HG03060 (cell line): ENCODE measurements at regions not wholly inside any gene's neighbourhood (a gene's known extent, or its start where the extent isn't known, plus 50 kb on each side); places are given as distances from the start of the nearest gene placed in this dataset.
A peak's percentile ranks its signal among the peaks of the same experiment; 100 is the strongest.

Experiments
- ATAC-seq: cut with Tn5 transposase; IDR thresholded peaks from one replicate; pipeline ENCODE4 v1.9.1; 2021; ENCODE audit warnings: low read depth, moderate number of reproducible peaks; ENCODE audit not compliant: unreplicated experiment

DNA sequence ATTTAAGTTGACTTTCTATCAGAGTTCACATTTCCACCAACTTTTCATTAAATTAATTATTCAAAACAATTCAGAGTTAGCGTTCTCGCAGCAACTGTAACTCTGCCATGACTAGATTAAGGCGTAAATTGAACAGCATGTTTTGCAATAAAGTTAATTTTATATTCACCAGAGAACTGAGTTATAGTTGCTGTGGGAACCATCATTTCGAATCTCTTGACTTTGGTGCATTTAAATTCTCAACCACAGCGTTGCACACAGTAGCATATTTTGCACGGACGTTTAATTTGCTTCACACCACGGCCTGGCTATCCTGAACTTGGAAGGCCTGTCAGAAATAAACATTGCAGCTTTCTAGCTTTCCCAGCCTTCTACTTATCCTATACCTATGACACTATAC, 144.3 kb upstream of the WWC1 start:
- ATAC-seq = no peak

DNA sequence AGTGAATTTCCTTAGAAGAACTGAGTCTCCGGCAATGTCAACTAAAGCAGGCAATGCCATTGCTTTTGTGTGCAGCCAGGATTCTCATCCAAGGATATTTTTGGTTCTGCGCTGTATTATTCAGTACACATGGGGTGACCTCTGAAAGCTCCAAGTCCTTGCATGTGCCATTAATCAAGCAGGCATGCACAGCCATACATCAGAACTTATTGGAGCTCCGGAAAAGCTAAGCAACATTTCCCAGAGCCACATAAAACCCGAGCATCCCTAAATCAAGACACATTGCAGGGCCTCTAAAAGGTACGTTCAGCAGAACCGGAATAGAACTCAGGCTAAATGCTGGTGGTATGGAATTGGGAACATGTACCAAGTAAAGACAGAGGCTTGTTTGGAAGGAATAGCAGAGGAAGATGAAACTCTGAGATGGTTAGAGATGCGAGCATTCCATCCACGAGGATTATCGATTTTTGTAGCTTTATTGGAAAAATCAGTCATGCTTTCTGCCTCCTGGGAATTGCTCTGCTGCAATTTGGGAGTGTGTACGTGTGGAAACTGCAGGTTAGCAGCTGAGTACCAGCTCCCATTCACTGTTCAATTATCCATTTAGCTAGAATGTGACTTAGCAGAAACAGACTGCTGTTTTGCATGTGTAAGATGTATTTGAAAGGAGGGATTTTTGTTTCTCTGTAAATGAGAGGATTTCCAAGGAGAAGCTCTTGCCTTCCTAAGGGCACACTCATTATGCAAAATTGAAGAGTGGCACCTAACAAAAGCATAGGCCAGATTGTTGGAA, 143.7 kb upstream of the WWC1 start:
- no peak for ATAC-seq

DNA sequence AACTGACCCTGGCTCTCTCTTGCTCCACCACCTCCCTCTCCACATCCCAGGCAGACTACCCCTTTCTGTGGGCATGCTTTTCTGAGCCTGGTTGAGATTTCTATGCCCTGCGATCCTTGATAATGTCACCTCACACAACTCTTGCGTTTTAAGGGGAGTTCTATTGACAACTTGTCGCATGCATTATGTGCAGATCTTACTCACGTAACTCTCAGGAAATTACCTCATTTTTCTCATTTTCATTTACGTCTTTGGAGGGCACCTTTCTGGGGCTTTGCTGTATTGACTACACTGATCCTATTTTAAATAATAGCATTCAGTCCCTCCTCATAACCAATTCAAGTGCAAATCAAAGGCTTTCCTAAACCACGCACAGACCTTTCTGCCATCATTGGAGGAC, 140.4 kb upstream of the WWC1 start:
- ATAC-seq = no peak

DNA sequence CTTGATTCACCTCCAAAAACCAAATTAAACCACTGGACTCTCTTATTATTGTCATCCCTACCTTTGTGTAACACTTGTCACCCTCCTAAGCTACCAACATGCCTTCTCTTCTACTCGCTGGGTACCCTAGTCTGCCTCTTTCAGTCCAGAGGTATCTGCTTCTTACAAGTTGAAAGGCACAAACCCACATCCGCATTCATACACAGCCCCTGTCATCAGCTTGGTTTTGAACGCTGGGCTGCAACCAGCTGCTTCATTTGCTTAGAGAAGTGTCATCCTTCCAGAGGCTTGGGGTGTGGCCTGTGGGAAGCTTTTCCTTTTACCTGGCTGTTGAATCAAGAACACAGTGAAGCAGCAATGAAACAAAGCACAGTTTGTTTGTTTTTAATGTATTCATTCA, 138.8 kb upstream of the WWC1 start:
- no peak for ATAC-seq

DNA sequence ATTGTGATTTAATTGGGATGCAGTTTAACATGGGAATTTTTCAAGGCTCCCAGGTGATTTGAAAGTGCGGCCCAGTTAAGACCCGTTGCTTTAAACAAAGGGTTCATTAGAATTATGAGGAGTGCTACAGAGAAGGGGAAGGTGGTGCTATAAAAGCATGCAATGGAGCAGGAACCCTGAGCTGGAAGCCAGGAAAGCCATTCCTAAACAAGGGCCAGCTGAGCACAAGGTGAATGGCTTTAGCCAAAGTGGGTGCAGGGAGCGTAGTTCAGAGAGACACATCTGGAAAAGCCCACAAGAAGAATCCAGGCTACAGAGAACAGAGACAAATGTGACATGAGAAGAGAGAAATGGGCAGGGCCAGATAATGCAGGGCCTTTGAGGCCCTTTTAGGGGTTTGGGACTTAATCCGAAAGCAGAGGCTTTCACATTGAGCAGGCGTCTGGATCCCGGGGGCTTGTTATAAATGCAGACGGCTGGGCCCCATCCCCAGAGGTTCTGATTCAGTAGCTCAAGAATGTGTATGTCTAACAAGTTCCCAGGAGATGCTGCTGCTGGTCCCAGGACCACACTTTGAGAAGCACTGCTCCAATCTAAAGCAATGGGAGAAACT, 138.1 kb upstream of the WWC1 start:
- no peak for ATAC-seq

DNA sequence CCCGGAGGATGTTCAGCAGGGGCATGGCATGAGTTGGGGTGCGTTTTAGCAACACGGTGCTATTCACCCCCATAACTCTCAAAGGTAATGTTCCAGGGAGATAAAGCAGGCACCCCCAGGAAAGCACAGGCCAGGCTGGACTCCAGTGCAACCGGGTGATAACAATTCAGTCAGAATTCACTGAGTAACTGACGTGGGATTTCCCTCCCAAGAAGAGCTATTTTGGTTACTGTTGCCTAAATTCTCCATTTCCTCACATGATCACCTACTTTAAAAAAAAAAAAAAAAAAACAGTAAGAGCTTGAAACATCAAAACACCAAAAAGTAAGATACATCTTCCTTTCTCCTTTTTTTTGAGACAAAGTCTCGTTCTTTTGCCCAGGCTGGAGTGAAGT, 137.6 kb upstream of the WWC1 start:
- ATAC-seq = no peak

DNA sequence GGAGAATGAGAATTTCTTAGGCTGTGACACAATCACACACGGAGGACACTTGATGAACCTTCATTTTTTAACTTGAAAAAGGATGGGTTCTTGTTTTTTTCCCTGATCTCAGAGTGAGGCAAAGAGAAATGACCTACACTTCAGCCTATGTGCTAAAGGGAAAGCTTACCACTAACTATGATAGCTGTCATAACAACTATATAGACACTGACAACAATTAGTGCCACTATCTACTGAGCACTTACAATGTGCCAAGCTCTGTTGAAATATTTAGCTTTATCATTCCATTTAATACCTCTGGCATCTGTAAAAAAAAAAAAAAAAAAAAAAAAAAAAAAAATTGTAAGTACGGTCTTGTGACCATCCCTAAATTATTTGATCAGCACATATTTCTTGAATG, 135.9 kb upstream of the WWC1 start:
- no peak for ATAC-seq

DNA sequence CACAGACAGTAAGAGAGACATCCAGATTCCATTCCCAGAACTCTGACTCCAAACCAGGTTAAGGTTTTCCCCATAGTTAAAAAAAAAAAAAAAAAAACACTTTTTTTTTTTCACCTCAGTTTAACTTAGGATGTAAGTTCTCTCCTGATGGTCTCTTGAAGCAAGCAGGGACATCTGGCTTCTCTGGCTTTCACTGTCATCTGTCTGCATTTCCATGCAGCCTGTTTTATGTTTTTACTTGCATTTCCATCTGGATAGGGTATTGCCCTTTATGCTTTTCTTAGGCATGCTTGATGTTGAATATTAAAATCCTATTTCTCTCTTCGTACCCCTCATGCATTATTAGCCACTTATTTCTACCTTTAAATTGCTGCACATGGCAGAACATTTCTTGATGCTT, 135.3 kb upstream of the WWC1 start:
- no peak for ATAC-seq

DNA sequence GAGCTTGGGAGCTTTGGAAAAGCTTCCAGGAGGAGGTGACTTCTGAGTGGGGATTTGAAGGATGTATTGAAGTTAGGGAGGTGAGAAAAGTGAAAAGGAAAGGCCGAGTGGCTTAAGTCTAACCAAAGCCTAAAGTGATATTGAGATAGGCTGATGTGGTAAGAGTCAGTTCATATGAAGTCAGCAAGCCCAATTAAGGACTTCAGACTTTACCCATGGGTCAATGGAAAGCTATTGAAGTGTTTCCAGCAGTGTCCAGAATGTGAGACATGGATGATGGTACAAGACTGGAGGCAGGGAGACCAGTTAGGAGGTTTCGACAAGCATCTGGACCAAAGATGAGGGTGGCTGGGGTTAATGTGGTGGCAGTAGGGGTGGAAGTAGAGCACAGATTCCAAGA, 134.3 kb upstream of the WWC1 start:
- ATAC-seq = no peak

DNA sequence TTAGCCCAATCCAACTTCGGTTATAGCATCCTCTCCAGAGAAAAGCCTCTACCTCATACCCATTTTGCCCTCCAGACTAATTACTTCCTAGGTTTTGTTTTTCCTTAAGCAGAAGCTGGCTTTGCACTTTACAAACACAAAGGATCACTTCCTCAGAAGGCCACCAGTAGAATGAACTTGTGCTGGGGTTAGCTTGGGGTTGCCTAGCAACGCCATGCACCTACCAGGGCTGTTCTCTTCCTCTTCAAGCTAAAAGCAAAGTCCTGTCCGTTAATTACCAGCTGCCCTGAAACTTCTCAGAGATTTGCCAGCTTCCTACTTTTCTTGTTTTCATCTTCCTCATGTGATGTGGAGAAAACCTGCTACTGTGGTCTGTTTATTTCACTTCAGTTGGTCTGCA, 132.0 kb upstream of the WWC1 start:
- peak; percentile 52 for ATAC-seq

DNA sequence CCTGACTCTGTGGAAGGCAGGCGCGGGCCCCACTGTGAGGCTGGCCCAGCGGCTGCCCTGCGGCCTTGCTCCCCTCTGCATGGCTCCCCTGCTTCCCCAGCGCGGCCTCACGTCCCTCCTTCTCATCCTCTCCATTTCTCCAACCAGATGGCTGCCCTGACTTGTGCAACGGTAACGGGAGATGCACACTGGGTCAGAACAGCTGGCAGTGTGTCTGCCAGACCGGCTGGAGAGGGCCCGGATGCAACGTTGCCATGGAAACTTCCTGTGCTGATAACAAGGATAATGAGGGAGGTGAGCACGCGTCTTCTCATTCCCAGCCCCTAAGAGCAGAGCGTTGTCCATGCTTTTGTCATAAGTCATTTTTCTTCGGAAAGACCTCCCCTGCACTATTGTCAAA, 129.0 kb upstream of the WWC1 start:
- ATAC-seq = no peak

DNA sequence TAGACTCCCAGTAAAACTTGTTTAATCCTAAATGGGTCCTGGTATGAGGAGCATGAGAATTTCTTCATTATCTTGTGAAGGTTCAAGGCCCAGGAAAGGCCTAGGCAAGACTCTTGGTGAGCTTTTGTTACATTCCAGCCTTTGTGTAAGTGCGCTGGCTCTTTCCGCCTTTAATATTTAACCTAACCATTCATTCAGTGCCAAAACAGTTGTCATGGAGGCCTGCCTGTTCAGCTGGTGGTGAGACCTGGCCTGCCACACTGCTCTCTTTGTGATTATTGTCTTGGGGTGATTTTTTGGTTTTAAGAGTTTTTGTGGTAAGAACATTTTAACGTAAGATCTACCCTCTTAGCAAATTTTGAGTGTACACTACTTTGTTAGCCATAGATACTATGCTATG, 127.5 kb upstream of the WWC1 start:
- no peak for ATAC-seq

DNA sequence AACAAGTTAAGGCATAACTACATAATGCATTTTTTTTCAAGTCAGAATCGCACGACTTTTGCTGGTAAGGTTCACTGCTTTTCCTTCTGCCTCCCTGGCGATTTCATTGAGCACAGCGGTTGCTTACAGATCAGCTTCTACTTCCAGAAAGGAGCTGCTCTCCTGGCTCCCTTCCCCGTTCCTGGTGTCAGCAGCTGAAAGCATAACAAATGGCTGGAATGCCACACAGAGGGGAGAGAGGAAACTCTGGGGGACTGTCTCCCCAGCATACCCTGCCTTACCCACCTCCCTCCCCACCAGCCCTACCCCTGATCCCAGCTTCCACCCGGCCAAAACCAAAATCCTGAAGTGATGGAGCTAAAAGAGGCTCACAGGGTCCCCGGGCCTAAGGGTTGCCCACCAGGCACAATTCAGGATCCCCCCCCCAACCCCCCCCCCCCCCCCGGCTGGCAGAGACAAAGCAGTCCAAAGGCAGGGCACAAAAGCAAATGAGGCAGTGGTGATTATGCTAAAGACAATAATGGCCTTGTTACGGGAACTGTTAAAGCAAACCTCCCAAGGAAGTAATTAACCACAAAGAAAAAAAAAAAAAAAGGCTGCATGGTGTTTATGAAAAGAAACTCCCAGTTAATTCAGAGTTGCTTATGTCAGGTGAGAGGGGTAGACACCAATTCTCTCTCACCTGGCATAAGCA, 126.1 kb upstream of the WWC1 start:
- no peak for ATAC-seq

DNA sequence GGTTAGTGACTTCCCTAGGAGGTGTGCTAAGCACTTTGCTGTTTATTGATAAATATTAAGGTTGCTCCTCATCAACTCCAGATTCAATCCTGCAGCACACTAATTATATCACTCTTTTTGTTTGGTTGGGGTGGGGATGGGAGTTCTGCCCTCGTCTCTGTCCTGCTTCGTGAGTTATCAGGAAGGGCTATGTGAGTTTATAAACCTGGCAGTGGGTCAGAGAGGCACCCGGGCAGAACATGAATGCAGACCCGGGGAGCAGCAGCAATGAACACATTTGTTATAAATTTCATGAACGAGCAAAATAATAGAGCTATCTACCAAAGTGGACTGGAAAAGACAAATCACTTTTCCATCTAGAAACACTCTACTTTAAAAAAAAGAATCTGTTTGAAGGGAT, 125.5 kb upstream of the WWC1 start:
- ATAC-seq = no peak

DNA sequence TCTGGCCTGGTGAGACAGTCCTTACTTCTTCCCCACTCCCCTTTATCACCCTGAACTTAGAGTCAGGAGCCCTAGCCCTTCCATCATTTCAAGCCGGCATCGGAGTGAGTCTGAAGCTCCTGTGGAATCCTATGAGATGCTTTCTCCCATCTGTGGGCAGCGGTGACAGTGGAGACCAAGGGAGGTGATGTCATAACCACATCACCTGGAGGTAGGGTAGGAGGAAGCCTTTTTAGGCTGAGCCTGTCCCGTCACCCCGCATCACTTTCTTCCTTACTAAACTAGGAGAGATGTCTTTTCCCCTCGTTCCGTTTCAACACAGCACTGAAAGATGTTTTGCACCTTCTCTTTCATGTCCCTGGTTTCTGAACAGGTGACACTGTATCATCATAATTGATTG, 124.1 kb upstream of the WWC1 start:
- no peak for ATAC-seq

DNA sequence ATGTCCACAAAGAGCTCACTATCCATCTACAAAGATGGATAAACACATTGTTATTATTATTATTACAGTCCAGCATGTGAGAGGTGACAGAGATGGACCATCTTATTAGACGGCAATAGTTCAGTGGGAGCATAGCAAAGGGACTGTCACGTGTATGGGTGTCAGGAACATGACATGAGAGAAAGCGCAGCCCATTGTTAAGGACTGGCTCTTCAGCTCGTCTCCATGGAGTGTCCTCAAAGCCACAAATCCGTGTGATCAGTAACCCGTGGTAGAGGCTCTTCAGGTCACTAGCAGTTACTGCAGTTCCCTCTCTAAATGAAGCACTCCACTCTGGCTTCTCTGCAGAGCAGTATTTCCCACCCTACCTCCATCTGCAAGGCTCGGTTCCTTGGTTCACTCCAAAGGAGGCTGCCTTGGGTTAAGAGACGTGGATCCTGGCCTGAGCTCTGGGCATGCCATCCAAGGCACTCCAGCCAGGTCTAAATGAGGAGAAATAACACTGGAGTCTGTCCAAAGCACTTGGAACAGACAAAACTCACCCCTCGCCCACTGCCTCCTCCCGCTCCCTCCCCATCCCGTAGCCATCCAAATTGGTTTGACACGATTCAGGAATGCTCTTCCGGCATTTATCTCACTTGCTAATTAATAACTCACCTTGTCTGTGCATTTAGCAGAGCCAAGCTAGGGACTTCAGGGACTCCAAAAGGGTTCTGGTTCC, 122.3 kb upstream of the WWC1 start:
- no peak for ATAC-seq

DNA sequence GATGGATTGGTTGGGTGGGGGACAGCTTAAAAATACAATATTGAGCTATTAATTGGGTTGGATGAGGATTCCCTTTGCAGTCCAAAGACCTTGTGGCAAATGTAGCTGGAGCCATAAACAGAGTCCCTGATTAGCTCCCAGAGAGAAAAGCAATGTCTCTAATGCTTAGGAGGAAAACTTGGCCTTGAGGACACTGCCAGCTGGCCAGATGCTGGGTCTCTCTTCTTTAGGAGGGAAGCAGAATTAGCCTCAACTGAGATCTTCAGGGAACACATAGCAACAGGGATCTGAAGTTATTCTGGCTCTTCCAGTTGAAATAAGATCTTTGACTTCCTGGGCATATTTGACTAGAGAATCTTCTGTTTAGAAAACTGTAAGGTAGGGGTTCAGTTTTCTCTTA, 121.7 kb upstream of the WWC1 start:
- no peak for ATAC-seq

DNA sequence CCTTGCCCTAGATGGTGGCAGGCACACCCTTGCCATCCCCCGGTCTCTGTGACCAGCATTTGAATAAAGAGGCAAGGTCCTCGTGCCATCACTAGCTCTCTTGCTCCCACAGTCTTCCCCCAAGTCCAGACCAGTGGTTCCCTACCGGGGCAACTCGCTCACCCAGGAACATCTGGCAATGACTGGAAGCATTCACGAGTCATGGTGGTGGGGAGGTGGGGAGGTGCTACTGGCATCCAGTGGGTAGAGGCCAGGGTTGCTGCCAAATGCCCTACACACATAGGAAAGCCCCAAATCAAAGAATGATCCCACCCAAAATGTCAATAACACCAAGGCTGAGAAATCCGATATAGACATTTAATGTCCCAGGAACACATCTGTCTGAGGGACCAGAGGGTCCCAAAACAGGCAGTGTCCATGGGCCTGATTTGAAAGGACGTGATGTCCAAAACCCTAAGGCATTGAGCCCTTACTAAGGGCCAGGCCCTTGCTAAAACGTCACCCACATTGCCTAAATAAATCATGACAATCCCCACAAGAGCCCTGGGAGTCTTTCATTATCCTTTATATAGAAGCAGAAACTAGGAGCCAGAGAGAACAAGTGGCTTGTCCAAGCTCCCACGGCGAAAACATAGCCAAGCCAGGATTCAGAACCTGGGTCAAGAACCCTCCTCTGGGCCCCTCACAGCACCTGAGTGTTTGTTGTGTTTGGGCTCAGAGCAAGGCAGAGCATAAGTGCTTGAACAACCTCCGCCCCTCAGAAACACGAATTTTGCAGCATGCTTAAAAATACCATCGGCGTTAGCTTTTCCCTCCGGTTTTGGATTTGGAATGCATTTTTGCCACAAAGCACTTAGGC, 119.3 kb upstream of the WWC1 start:
- no peak for ATAC-seq

DNA sequence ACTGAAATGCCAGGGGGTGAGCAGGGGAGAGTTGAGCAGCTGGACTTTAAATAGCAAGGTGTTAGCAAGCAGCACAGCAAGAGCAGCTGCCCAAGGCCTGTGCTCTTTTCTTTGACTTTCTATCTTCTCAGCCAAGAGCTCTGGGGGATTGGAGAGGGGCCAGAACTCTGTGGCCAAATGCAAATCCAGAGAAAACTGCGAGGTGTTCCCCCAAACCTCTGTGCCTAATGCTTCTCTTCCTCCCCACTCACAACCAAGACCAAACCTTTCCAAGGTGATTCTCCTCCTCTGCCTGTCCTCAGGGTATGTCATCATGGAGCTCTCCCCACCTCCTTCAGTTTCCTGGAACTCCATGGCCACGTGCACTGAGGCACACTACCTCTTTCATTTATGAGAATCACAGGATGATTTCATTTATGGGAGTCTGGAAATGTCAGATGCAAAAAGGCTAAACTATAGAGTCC, 118.7 kb upstream of the WWC1 start:
- ATAC-seq = no peak

DNA sequence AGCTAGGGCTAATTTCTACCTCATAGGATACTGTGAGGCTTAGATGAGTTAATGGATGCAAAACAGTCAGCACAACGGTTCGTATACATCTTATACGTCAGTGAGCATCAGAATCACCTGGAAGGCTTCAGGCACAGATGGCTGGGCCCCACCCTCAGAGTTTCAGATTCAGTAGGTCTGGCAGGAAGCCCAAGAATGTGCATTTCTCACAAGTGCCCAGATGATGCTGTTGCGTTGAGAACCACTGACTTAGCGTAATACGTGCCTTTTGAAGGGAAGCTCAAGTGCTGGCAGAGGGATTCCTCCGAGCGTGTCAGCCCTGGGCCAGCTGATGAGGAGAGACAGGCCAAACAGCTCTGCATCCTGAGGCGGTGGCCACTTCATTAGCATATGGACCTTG, 117.1 kb upstream of the WWC1 start:
- ATAC-seq = peak; percentile 71
